Esophagus muscularis mucosa (tissue), 3 donors: ENCODE measurements at regions not wholly inside any gene's neighbourhood (a gene's known extent, or its start where the extent isn't known, plus 50 kb on each side); places are given as distances from the start of the nearest gene placed in this dataset.

Experiments used
- POLR2A ChIP-seq: fragments of 450-650 bp; IDR thresholded peaks from one replicate; pipeline ENCODE4 v1.6.1; 2017; ENCODE audit warnings: antibody characterized with exemption, moderate library complexity, mild to moderate bottlenecking, low read depth
- TF ChIP-seq, protein P1 (sequence below), 3 experiments: fragments of 200-600 bp in 2 of 3; fragments of 450-650 bp in 1 of 3; sonication (generic) in 2 of 3; IDR thresholded peaks; one replicate each; pipeline ENCODE4 v1.5.1; 2017 to 2019; ENCODE audit warnings: antibody characterized with exemption in 3 of 3, mild to moderate bottlenecking in 2 of 3, moderate library complexity in 1 of 3

GRCh38 chr1:245008761-245009160 is 144.4 kb upstream of the HNRNPU start:
- TF ChIP-seq, protein P1, sequence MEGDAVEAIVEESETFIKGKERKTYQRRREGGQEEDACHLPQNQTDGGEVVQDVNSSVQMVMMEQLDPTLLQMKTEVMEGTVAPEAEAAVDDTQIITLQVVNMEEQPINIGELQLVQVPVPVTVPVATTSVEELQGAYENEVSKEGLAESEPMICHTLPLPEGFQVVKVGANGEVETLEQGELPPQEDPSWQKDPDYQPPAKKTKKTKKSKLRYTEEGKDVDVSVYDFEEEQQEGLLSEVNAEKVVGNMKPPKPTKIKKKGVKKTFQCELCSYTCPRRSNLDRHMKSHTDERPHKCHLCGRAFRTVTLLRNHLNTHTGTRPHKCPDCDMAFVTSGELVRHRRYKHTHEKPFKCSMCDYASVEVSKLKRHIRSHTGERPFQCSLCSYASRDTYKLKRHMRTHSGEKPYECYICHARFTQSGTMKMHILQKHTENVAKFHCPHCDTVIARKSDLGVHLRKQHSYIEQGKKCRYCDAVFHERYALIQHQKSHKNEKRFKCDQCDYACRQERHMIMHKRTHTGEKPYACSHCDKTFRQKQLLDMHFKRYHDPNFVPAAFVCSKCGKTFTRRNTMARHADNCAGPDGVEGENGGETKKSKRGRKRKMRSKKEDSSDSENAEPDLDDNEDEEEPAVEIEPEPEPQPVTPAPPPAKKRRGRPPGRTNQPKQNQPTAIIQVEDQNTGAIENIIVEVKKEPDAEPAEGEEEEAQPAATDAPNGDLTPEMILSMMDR (IDR thresholded peaks at IDR 0.05): no peak
- TF ChIP-seq POLR2A: no peak
